ENCODE measurements at regions not wholly inside any gene's neighbourhood (a gene's known extent, or its start where the extent isn't known, plus 50 kb on each side); places are given as distances from the start of the nearest gene placed in this dataset.

DNA sequence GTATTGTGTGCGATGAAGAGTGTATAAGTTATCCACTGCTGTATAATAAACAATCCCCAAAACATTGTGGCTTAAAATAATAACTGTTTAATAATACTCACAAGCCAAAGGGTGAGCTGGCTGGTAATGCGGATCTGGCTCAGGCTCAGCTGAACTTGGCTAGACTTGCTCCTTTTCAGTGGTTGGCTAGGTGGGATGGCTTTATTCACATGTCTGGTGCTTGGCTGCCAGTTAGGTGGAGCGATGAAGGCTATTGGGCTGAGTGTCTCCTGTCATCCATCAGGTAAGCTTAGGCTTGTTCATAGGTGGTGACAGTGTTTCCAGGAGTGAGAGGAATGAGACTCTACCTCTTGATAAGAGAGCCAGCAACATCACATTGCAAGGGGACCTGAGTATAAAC lies 135.0 kb upstream of the ASCC3 start:
- no peaks in the 10 kb centered on the region for H3K27me3 Mint-ChIP-seq
- H3K9me3 Mint-ChIP-seq: no peaks in the 10 kb centered on the region
- H3K4me3 Mint-ChIP-seq: no peak overlapping the region
- Histone ChIP-seq H3K9me3 (ENCODE audit: low read length) (no peaks in the 10 kb centered on the region), H3K27me3 (ENCODE audit: insufficient read depth, low read length, poor library complexity, severe bottlenecking) (no peaks in the 10 kb centered on the region), H3K4me1 (ENCODE audit: insufficient read depth, low read length) (peaks cover 6% of the 10 kb centered on the region), H3K36me3 (ENCODE audit: insufficient read depth, low read length) (no peaks in the 10 kb centered on the region), H3K27ac (ENCODE audit: low read depth, low read length) (no peak overlapping the region), H3K4me3 (ENCODE audit: low read length) (no peak overlapping the region)
- POLR2A ChIA-PET: no interaction called here
- no peak overlapping the region for H3K27ac Mint-ChIP-seq
- CTCF ChIA-PET: no interaction called here
- H3K36me3 Mint-ChIP-seq: no peaks in the 10 kb centered on the region
- H3K4me1 Mint-ChIP-seq: peaks cover 4 to 17% (median 15%) of the 10 kb centered on the region in 3 donors
- DNase-seq: no peak

GRCh38 chr6:101018157-101018556 lies 137.0 kb upstream of the ASCC3 start:
- Mint-ChIP-seq H3K27ac (no peak overlapping the region), H3K4me3 (no peak overlapping the region), H3K36me3 (no peaks in the 10 kb centered on the region), H3K4me1 (no peaks in the 10 kb centered on the region), H3K9me3 (no peaks in the 10 kb centered on the region), H3K27me3 (peaks cover 0 to 3% of the 10 kb centered on the region in 2 donors)
- Histone ChIP-seq H3K36me3 (ENCODE audit: insufficient read depth, low read length) (no peaks in the 10 kb centered on the region), H3K27ac (ENCODE audit: low read depth, low read length) (no peak overlapping the region), H3K9me3 (ENCODE audit: low read length) (no peaks in the 10 kb centered on the region), H3K27me3 (ENCODE audit: insufficient read depth, low read length, poor library complexity, severe bottlenecking) (no peaks in the 10 kb centered on the region), H3K4me3 (ENCODE audit: low read length) (no peak overlapping the region), H3K4me1 (ENCODE audit: insufficient read depth, low read length) (no peaks in the 10 kb centered on the region)
- ChIA-PET POLR2A (no interaction called here), CTCF (no interaction called here)
- DNase-seq: no peak

DNA sequence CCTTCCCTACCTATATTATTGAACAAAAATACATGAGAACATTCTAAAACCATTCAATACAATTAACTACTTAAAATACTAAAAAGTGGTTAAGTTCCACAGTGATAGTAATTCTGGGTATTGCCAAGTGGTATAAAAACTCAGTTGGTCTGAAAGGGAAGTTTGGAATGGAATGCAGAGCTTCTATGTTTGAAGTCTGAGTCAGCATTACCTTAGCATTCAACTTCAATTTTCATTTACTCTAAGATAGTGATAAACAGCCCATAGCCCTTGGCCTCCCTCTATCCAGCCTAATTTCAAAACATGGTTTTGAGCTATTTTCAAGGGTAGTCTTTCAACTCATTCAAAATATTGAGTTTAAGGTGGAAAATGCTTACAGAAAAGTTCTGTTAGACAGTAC lies 140.4 kb upstream of the ASCC3 start:
- Mint-ChIP-seq H3K9me3 (peaks cover 0 to 12% (median 2%) of the 10 kb centered on the region in 5 donors), H3K36me3 (no peaks in the 10 kb centered on the region), H3K4me3 (no peak overlapping the region), H3K27ac (no peak overlapping the region), H3K4me1 (no peaks in the 10 kb centered on the region), H3K27me3 (peaks cover 0 to 3% of the 10 kb centered on the region in 2 donors)
- Histone ChIP-seq H3K27me3 (ENCODE audit: insufficient read depth, low read length, poor library complexity, severe bottlenecking) (no peaks in the 10 kb centered on the region), H3K36me3 (ENCODE audit: insufficient read depth, low read length) (no peaks in the 10 kb centered on the region), H3K9me3 (ENCODE audit: low read length) (no peaks in the 10 kb centered on the region), H3K4me1 (ENCODE audit: insufficient read depth, low read length) (no peaks in the 10 kb centered on the region), H3K27ac (ENCODE audit: low read depth, low read length) (no peak overlapping the region), H3K4me3 (ENCODE audit: low read length) (no peak overlapping the region)
- no peak for DNase-seq
- POLR2A ChIA-PET: no interaction called here
- CTCF ChIA-PET: no interaction called here

DNA sequence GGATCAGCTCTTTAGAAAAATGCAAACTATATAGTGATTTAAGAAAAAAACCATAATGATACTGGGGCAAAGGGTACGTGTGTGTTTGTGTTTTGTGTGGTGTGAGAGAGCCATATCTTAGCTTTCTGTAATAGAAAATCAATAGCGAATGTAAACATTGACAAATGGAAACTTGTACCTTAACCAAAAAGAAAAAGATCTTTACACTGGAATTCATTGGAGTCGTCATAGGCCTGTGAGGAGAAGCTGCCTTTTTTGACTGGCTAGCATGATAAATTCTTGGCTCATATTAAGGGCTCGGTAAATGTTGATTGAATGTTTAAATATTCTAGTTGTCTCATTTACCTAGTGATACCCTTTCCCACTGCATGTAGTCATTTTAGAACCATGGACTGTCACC lies 161.8 kb upstream of the ASCC3 start:
- Mint-ChIP-seq H3K4me1 (no peaks in the 10 kb centered on the region), H3K27ac (no peak overlapping the region), H3K27me3 (peaks cover 0 to 2% of the 10 kb centered on the region in 2 donors), H3K4me3 (no peak overlapping the region), H3K36me3 (no peaks in the 10 kb centered on the region), H3K9me3 (peaks cover 0 to 6% (median 3%) of the 10 kb centered on the region in 5 donors)
- POLR2A ChIA-PET: no interaction called here
- DNase-seq: no peak
- no peak overlapping the region for H3K4me3 ChIP-seq (ENCODE audit: low read length)
- no peak overlapping the region for H3K27ac ChIP-seq (ENCODE audit: low read depth, low read length)
- CTCF ChIA-PET: no interaction called here
- H3K9me3 ChIP-seq (ENCODE audit: low read length): no peaks in the 10 kb centered on the region
- H3K36me3 ChIP-seq (ENCODE audit: insufficient read depth, low read length): no peaks in the 10 kb centered on the region
- H3K27me3 ChIP-seq (ENCODE audit: insufficient read depth, low read length, poor library complexity, severe bottlenecking): no peaks in the 10 kb centered on the region
- no peaks in the 10 kb centered on the region for H3K4me1 ChIP-seq (ENCODE audit: insufficient read depth, low read length)

GRCh38 chr6:101058296-101058695 lies 177.2 kb upstream of the ASCC3 start:
- Histone ChIP-seq H3K36me3 (ENCODE audit: insufficient read depth, low read length) (no peaks in the 10 kb centered on the region), H3K4me3 (ENCODE audit: low read length) (no peak overlapping the region), H3K27ac (ENCODE audit: low read depth, low read length) (no peak overlapping the region), H3K4me1 (ENCODE audit: insufficient read depth, low read length) (no peaks in the 10 kb centered on the region), H3K27me3 (ENCODE audit: insufficient read depth, low read length, poor library complexity, severe bottlenecking) (no peaks in the 10 kb centered on the region), H3K9me3 (ENCODE audit: low read length) (no peaks in the 10 kb centered on the region)
- ChIA-PET CTCF (no interaction called here), POLR2A (no interaction called here)
- Mint-ChIP-seq H3K27ac (no peak overlapping the region), H3K36me3 (no peaks in the 10 kb centered on the region), H3K27me3 (no peaks in the 10 kb centered on the region), H3K4me1 (no peaks in the 10 kb centered on the region), H3K9me3 (peaks cover 0 to 8% (median 6%) of the 10 kb centered on the region in 5 donors), H3K4me3 (no peak overlapping the region)
- DNase-seq: no peak

GRCh38 chr6:101066481-101066880 lies 185.4 kb upstream of the ASCC3 start:
- Mint-ChIP-seq H3K9me3 (peaks cover 12 to 39% (median 27%) of the 10 kb centered on the region in 5 donors), H3K27ac (no peak overlapping the region), H3K4me1 (no peaks in the 10 kb centered on the region), H3K4me3 (no peak overlapping the region), H3K36me3 (no peaks in the 10 kb centered on the region), H3K27me3 (peaks cover 0 to 2% of the 10 kb centered on the region in 2 donors)
- no peak overlapping the region for H3K27ac ChIP-seq (ENCODE audit: low read depth, low read length)
- H3K9me3 ChIP-seq (ENCODE audit: low read length): no peaks in the 10 kb centered on the region
- DNase-seq: no peak
- ChIA-PET POLR2A (no interaction called here), CTCF (no interaction called here)
- H3K36me3 ChIP-seq (ENCODE audit: insufficient read depth, low read length): no peaks in the 10 kb centered on the region
- no peaks in the 10 kb centered on the region for H3K4me1 ChIP-seq (ENCODE audit: insufficient read depth, low read length)
- H3K4me3 ChIP-seq (ENCODE audit: low read length): no peak overlapping the region
- H3K27me3 ChIP-seq (ENCODE audit: insufficient read depth, low read length, poor library complexity, severe bottlenecking): no peaks in the 10 kb centered on the region

GRCh38 chr6:101069191-101069795 lies 188.2 kb upstream of the ASCC3 start:
- Histone ChIP-seq H3K9me3 (ENCODE audit: low read length) (no peaks in the 10 kb centered on the region), H3K27ac (ENCODE audit: low read depth, low read length) (no peak overlapping the region), H3K4me1 (ENCODE audit: insufficient read depth, low read length) (no peaks in the 10 kb centered on the region), H3K36me3 (ENCODE audit: insufficient read depth, low read length) (no peaks in the 10 kb centered on the region), H3K4me3 (ENCODE audit: low read length) (no peak overlapping the region), H3K27me3 (ENCODE audit: insufficient read depth, low read length, poor library complexity, severe bottlenecking) (no peaks in the 10 kb centered on the region)
- ChIA-PET POLR2A (no interaction called here), CTCF (no interaction called here)
- H3K27me3 Mint-ChIP-seq: peaks cover 0 to 2% of the 10 kb centered on the region in 2 donors
- H3K4me1 Mint-ChIP-seq: no peaks in the 10 kb centered on the region
- H3K36me3 Mint-ChIP-seq: no peaks in the 10 kb centered on the region
- no peak for DNase-seq
- no peak overlapping the region for H3K27ac Mint-ChIP-seq
- H3K4me3 Mint-ChIP-seq: no peak overlapping the region
- H3K9me3 Mint-ChIP-seq: peaks cover 12 to 38% (median 27%) of the 10 kb centered on the region in 5 donors

GRCh38 chr6:101070044-101070608 lies 189.0 kb upstream of the ASCC3 start:
- H3K4me1 Mint-ChIP-seq: no peaks in the 10 kb centered on the region
- no peaks in the 10 kb centered on the region for H3K36me3 ChIP-seq (ENCODE audit: insufficient read depth, low read length)
- H3K27me3 ChIP-seq (ENCODE audit: insufficient read depth, low read length, poor library complexity, severe bottlenecking): no peaks in the 10 kb centered on the region
- ChIA-PET POLR2A (no interaction called here), CTCF (no interaction called here)
- no peaks in the 10 kb centered on the region for H3K4me1 ChIP-seq (ENCODE audit: insufficient read depth, low read length)
- no peaks in the 10 kb centered on the region for H3K36me3 Mint-ChIP-seq
- no peak overlapping the region for H3K4me3 Mint-ChIP-seq
- H3K9me3 Mint-ChIP-seq: peaks cover 12 to 34% (median 23%) of the 10 kb centered on the region in 5 donors
- H3K27me3 Mint-ChIP-seq: peaks cover 0 to 2% of the 10 kb centered on the region in 2 donors
- H3K27ac ChIP-seq (ENCODE audit: low read depth, low read length): no peak overlapping the region
- no peaks in the 10 kb centered on the region for H3K9me3 ChIP-seq (ENCODE audit: low read length)
- no peak for DNase-seq
- no peak overlapping the region for H3K27ac Mint-ChIP-seq
- no peak overlapping the region for H3K4me3 ChIP-seq (ENCODE audit: low read length)

Measured in CD8-positive, alpha-beta memory T cell (primary cell).